ENCODE measurements at regions not wholly inside any gene's neighbourhood (a gene's known extent, or its start where the extent isn't known, plus 50 kb on each side); places are given as distances from the start of the nearest gene placed in this dataset.

- TF ChIP-seq MAX (IDR thresholded peaks at IDR 0.05) (no peak), FOXA1 (IDR thresholded peaks at IDR 0.05) (no peak), JUND (IDR thresholded peaks at IDR 0.05) (no peak), CTCF (IDR thresholded peaks at IDR 0.05; ENCODE audit: low read depth, low read length, missing input control) (no peak), ATF3 (IDR thresholded peaks at IDR 0.05) (no peak), RAD21 (IDR thresholded peaks at IDR 0.05) (no peak), GABPA (IDR thresholded peaks at IDR 0.05 in 1 of 2, conservative IDR thresholded peaks at IDR 0.05 in 1 of 2) (no peak), YY1 (IDR thresholded peaks at IDR 0.05) (no peak), EGR1 (IDR thresholded peaks at IDR 0.05; ENCODE audit: low read depth in 2 of 2) (no peak), NR2F2 (IDR thresholded peaks at IDR 0.05) (no peak)
- H3K27me3 ChIP-seq (ENCODE audit: control insufficient read depth in 4 of 4, insufficient read depth in 4 of 4, low read length in 3 of 4) = no peaks in the 10 kb centered on the region
- H3K4me3 ChIP-seq (ENCODE audit: low read depth in 1 of 3, low read length in 3 of 3) = no peak overlapping the region
- H3K9me3 ChIP-seq (ENCODE audit: control insufficient read depth in 4 of 4, low read length in 3 of 4) = no peaks in the 10 kb centered on the region
- no peak overlapping the region for H3K27ac ChIP-seq (ENCODE audit: low read depth in 1 of 2, low read length in 2 of 2)
- 79% methylated on average over 4 of the region's 4 CpGs for WGBS
- no peak overlapping the region for H3K9ac ChIP-seq (ENCODE audit: low read depth in 1 of 2, low read length in 2 of 2)
- no peak for DNase-seq (ENCODE audit: low spot score)
- H3K4me1 ChIP-seq (ENCODE audit: control insufficient read depth in 4 of 4, insufficient read depth in 4 of 4, low read length in 3 of 4) = peaks cover 3 to 19% (median 18%) of the 10 kb centered on the region in 4 donors
- H3K36me3 ChIP-seq (ENCODE audit: control insufficient read depth in 4 of 4, insufficient read depth in 3 of 4, low read depth in 1 of 4, low read length in 3 of 4) = no peaks in the 10 kb centered on the region
Measured at GRCh38 chr1:69272684-69273083, 295.0 kb upstream of the LRRC7 start.

- no peaks in the 10 kb centered on the region for H3K4me1 ChIP-seq (ENCODE audit: control insufficient read depth in 4 of 4, insufficient read depth in 4 of 4, low read length in 3 of 4)
- no peaks in the 10 kb centered on the region for H3K27me3 ChIP-seq (ENCODE audit: control insufficient read depth in 4 of 4, insufficient read depth in 4 of 4, low read length in 3 of 4)
- H3K4me3 ChIP-seq (ENCODE audit: low read depth in 1 of 3, low read length in 3 of 3) = no peak overlapping the region
- no peaks in the 10 kb centered on the region for H3K9me3 ChIP-seq (ENCODE audit: control insufficient read depth in 4 of 4, low read length in 3 of 4)
- DNase-seq (ENCODE audit: low spot score) = no peak
- H3K9ac ChIP-seq (ENCODE audit: low read depth in 1 of 2, low read length in 2 of 2) = no peak overlapping the region
- no peak for TF ChIP-seq TAF1 (conservative IDR thresholded peaks at IDR 0.05)
- TF ChIP-seq REST (IDR thresholded peaks at IDR 0.05) = no peak
- no peak for TF ChIP-seq FOXA2 (IDR thresholded peaks at IDR 0.05)
- no peak for TF ChIP-seq ATF3 (IDR thresholded peaks at IDR 0.05)
- no peak for TF ChIP-seq SP1 (IDR thresholded peaks at IDR 0.05)
- no peak for TF ChIP-seq HNF4A (conservative IDR thresholded peaks at IDR 0.05)
- TF ChIP-seq YY1 (IDR thresholded peaks at IDR 0.05) = no peak
- no peak for TF ChIP-seq RAD21 (IDR thresholded peaks at IDR 0.05)
- TF ChIP-seq MAX (IDR thresholded peaks at IDR 0.05) = no peak
- TF ChIP-seq ZBTB33 (IDR thresholded peaks at IDR 0.05) = no peak
- no peak for TF ChIP-seq HNF4G (IDR thresholded peaks at IDR 0.05)
- no peak for TF ChIP-seq CTCF (IDR thresholded peaks at IDR 0.05; ENCODE audit: low read depth, low read length, missing input control)
- TF ChIP-seq JUND (IDR thresholded peaks at IDR 0.05) = no peak
- no peak for TF ChIP-seq FOXA1 (IDR thresholded peaks at IDR 0.05)
- 92% methylated on average over 2 of the region's 2 CpGs for WGBS
- no peaks in the 10 kb centered on the region for H3K36me3 ChIP-seq (ENCODE audit: control insufficient read depth in 4 of 4, insufficient read depth in 3 of 4, low read depth in 1 of 4, low read length in 3 of 4)
- H3K27ac ChIP-seq (ENCODE audit: low read depth in 1 of 2, low read length in 2 of 2) = no peak overlapping the region
Measured at GRCh38 chr1:69278923-69279322, 288.8 kb upstream of the LRRC7 start.
